GM12872 (cell line): ENCODE measurements at regions not wholly inside any gene's neighbourhood (a gene's known extent, or its start where the extent isn't known, plus 50 kb on each side); places are given as distances from the start of the nearest gene placed in this dataset.

Experiments
- TF ChIP-seq, protein P1 (sequence below): IDR thresholded peaks from 3 replicates; pipeline ENCODE4 v1.5.1; 2011; ENCODE audit warnings: low read depth, mild to moderate bottlenecking, low read length, moderate library complexity; ENCODE audit not compliant: insufficient read depth

GRCh38 chr11:131138731-131139130, 222.5 kb upstream of the SNX19 start:
- TF ChIP-seq, protein P1, sequence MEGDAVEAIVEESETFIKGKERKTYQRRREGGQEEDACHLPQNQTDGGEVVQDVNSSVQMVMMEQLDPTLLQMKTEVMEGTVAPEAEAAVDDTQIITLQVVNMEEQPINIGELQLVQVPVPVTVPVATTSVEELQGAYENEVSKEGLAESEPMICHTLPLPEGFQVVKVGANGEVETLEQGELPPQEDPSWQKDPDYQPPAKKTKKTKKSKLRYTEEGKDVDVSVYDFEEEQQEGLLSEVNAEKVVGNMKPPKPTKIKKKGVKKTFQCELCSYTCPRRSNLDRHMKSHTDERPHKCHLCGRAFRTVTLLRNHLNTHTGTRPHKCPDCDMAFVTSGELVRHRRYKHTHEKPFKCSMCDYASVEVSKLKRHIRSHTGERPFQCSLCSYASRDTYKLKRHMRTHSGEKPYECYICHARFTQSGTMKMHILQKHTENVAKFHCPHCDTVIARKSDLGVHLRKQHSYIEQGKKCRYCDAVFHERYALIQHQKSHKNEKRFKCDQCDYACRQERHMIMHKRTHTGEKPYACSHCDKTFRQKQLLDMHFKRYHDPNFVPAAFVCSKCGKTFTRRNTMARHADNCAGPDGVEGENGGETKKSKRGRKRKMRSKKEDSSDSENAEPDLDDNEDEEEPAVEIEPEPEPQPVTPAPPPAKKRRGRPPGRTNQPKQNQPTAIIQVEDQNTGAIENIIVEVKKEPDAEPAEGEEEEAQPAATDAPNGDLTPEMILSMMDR: no peak

DNA sequence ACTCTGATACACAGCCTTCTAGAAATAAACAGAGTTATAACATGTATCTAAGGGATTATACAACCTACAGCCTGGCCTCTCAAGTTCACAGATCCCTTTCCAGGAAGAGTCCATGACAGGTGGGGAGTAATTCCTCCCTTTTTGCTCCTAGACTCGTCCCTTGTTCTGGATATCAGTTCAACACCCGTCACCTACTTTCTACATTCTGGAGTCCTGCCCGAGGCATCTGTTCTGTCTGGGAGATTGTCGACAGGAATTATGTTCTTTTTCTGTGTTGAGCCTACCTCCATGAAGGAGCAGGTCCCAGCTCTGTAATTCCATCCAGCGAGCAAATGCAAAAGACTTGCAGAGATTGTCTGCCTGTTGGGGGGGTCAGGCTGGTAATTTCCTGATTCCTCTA, 224.6 kb upstream of the NTM start:
- TF ChIP-seq, protein P1: no peak

- TF ChIP-seq, protein P1: no peak
Measured at GRCh38 chr11:131146827-131147490, 223.5 kb upstream of the NTM start.

DNA sequence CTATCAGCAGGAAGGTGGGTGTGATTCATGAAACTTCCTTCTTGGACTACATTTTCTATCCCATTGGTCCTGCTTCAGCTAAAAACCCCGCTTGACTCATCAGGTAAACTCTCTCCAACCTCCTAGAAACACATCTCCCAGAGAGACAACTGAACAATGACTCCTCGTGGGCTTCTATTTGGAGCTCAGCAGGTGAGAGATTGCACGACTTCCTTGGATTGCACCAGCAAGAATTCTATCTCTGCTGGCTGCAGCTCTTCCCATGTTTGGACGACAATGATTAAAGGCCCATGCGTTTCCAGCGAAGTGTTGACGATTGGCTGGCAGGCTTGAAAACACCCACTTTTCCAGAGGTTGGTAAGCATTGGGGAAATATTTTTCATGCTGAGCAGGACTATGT, 216.1 kb upstream of the NTM start:
- TF ChIP-seq, protein P1: no peak

GRCh38 chr11:131157678-131158077, 212.7 kb upstream of the NTM start:
- TF ChIP-seq, protein P1: no peak

GRCh38 chr11:131160846-131161245, 209.6 kb upstream of the NTM start:
- TF ChIP-seq, protein P1: no peak

- TF ChIP-seq, protein P1: no peak
Measured at GRCh38 chr11:131163613-131164012, 206.8 kb upstream of the NTM start.

DNA sequence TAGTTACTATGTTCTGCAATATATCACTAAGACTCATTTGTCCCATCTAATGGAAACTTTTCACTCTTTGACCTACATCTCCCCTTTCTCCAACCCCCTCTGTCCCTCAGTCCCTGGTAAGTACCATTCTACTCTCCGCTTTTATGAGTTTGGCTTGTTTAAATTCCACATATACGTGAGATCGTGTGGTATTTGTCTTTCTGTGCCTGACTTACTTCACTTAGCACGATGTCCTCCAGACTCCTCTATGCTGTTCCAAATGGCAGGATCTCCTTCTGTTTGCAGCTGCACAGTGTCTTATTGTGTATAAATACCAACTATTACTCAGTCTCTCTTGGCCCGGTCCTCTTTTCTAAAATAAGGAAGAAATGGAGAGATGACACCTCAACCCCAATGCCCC, 205.4 kb upstream of the NTM start:
- TF ChIP-seq, protein P1: no peak
